GM12872 (cell line): ENCODE measurements at regions not wholly inside any gene's neighbourhood (a gene's known extent, or its start where the extent isn't known, plus 50 kb on each side); places are given as distances from the start of the nearest gene placed in this dataset.

ENCODE experiments used
- CTCF ChIP-seq: IDR thresholded peaks from 3 replicates; pipeline ENCODE4 v1.5.1; 2011; ENCODE audit warnings: low read depth, mild to moderate bottlenecking, low read length, moderate library complexity; ENCODE audit not compliant: insufficient read depth

DNA sequence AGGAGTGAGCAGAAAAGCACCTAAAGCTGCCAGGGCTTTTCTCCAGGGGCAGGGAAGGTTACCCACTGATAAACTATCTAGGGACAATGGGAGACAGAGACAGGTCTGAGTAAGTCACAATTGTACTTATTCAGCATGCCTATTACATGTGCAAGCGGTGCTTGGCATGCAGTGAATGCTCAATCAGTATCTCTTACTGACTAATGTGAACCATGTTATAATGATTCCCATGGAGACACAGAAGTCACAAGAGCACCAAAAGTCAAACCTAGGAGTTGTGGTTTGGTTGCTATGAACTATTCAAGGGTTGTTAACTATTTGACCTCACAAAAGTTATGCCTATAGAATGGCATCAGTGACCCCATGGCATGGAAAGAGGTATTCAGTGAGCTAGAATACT lies 50.0 kb upstream of the RASGRP1 start:
- TF ChIP-seq CTCF = no peak

DNA sequence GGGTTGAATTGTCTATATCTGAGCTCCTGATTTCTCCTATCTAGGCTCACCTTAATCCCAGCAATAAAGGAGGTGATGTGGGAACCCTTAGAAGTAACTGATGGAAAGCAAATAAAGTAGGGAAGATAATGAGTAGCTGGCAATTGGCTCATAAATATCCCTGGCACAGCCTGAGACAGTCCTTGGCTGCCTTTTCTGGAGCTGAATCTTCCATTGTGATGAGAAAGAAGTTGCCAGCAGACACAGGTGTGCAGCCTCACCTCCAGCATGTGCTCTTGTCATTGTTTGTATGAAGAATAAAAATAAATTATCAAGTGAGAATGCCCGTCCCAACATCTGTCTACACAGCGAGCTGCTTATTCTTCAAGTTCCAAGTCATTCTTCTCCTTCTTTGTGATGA lies 53.2 kb upstream of the RASGRP1 start:
- TF ChIP-seq CTCF = no peak

DNA sequence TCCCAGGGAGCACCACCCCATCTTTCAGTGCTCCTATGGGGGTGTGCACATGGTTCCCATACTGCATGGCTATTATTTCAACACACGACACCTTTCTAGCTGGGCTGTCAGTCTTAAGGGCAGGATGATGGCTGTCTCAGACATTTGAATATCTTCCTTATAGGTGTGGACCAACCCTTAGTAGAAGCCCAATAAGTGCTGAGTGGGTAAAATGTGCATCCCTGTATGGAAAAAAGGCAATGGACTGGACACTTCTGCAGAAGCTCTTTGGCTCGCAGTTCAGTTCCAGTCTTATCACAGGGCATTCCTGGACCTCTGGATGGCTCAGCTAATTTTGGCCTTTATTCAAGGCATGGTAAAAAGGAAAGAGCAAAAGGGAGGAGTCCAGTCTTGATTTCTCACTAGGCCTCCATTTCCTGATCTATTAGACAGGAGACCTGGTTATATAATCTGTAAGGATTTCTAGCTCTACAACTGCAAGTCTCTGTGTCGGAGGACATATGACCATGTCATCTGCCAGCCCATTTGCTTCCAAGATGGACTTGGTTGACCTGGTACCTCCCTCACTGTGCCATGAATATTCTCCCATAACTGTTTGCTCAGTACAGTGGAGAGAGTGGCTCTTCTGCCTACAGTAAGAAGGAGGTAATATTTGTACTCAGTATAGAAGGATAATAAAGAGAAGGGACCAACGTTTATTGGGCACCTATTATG lies 53.8 kb upstream of the RASGRP1 start:
- no peak for TF ChIP-seq CTCF

DNA sequence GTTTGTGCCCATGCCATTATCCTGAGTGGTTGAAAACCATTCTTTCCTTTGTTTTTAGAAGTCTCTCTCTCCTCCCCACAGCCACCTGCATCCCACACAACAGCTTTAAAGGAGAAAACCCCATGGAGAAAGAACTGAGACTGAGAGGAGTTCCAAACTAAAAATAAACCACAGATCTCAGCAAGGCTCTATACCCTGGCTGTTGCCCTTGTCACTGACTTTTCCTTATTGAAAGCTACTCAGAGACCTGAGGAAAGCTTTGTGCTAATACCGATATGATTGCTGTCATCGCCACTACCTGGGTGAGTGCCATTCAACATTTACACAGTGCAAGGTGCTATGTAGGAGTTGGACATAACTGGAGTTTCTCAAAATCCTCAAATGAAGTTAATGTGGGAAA lies 55.5 kb upstream of the RASGRP1 start:
- no peak for TF ChIP-seq CTCF

GRCh38 chr15:38620851-38621594 lies 56.4 kb upstream of the RASGRP1 start:
- TF ChIP-seq CTCF = no peak

- TF ChIP-seq CTCF = no peak
These were observed 57.7 kb upstream of the RASGRP1 start for GRCh38 chr15:38622304-38622703.

DNA sequence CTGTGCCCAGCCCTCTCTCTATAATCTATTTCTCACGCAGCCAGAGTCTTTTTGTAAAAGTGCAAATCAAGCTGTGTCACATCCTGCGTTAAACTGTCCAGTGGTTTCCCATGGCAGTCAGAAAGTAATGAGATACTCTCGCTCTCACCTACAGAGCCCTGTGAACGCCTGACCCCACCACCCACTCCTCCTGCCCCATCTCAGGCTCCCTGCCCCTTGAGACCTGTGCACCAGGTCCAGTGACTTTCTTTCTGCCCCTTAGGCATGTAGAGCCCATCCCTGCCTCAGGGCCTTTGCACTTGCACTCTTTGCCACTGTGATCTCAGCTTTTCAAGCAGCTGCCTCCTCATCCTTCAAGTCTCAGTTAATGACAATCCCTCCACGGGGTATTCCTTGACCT lies 58.3 kb upstream of the RASGRP1 start:
- no peak for TF ChIP-seq CTCF
